DMS114 treated with DMSO at 0.1 percent for 48 hours (cell line): ENCODE measurements at regions not wholly inside any gene's neighbourhood (a gene's known extent, or its start where the extent isn't known, plus 50 kb on each side); places are given as distances from the start of the nearest gene placed in this dataset.

ENCODE experiments used
- DNase-seq: peaks from one replicate; lab custom pipeline; 2025; ENCODE audit not compliant: unreplicated experiment; lab: John Stamatoyannopoulos, UW

- no peak for DNase-seq
Observed at GRCh38 chr15:55031727-55032126, 165.0 kb downstream of the RSL24D1 start.

- no peak for DNase-seq
Observed at GRCh38 chr15:55026381-55026780, 170.4 kb downstream of the RSL24D1 start.

GRCh38 chr15:55017635-55018034 lies 179.1 kb downstream of the RSL24D1 start:
- DNase-seq = no peak

- DNase-seq = no peak
Observed at GRCh38 chr15:55016225-55016624, 180.5 kb downstream of the RSL24D1 start.

GRCh38 chr15:55015093-55015445 lies 181.7 kb downstream of the RSL24D1 start:
- no peak for DNase-seq

- no peak for DNase-seq
Observed at GRCh38 chr15:55014391-55015092, 182.2 kb downstream of the RSL24D1 start.

GRCh38 chr15:55008421-55008820 lies 188.3 kb downstream of the RSL24D1 start:
- no peak for DNase-seq

GRCh38 chr15:55007561-55007960 lies 189.2 kb downstream of the RSL24D1 start:
- no peak for DNase-seq

- no peak for DNase-seq
Observed at GRCh38 chr15:55005679-55006078, 191.1 kb downstream of the RSL24D1 start.

GRCh38 chr15:55003965-55004873 lies 192.5 kb downstream of the RSL24D1 start:
- DNase-seq = no peak

- no peak for DNase-seq
Observed at GRCh38 chr15:54998661-54999060, 198.1 kb downstream of the RSL24D1 start.

GRCh38 chr15:54990793-54991192 lies 205.9 kb downstream of the RSL24D1 start:
- no peak for DNase-seq

GRCh38 chr15:54987881-54988280 lies 208.9 kb downstream of the RSL24D1 start:
- DNase-seq = no peak

- DNase-seq = no peak
Observed at GRCh38 chr15:54979964-54980363, 216.8 kb downstream of the RSL24D1 start.

GRCh38 chr15:54962637-54963036 lies 234.1 kb downstream of the RSL24D1 start:
- DNase-seq = no peak

- no peak for DNase-seq
Observed at GRCh38 chr15:54960266-54960665, 236.5 kb downstream of the RSL24D1 start.

- DNase-seq = no peak
Observed at GRCh38 chr15:54941417-54941816, 255.3 kb downstream of the RSL24D1 start.

GRCh38 chr15:54917312-54917711 lies 279.4 kb downstream of the RSL24D1 start:
- no peak for DNase-seq

GRCh38 chr15:54915380-54915779 lies 281.4 kb downstream of the RSL24D1 start:
- no peak for DNase-seq

- DNase-seq = no peak
Observed at GRCh38 chr15:54884312-54884711, 312.4 kb downstream of the RSL24D1 start.

- DNase-seq = no peak
Observed at GRCh38 chr15:54859982-54860381, 336.8 kb downstream of the RSL24D1 start.

- no peak for DNase-seq
Observed at GRCh38 chr15:54854667-54855066, 342.1 kb downstream of the RSL24D1 start.
